GM13977 (cell line): ENCODE measurements at regions not wholly inside any gene's neighbourhood (a gene's known extent, or its start where the extent isn't known, plus 50 kb on each side); places are given as distances from the start of the nearest gene placed in this dataset.

Experiments used
- DNase-seq: peaks from one replicate; pipeline ENCODE4 v3.0.0; 2012; ENCODE audit warnings: low spot score
- CTCF ChIP-seq: IDR thresholded peaks from 2 replicates; pipeline ENCODE4 v1.5.1; 2012; ENCODE audit warnings: mild to moderate bottlenecking, control low read depth; ENCODE audit not compliant: insufficient read depth; ENCODE audit errors: extremely low read depth, missing control alignments
- in situ Hi-C: fragments of 300-500 bp; cut with MboI; formaldehyde crosslinking; loops from one replicate; pipeline ENCODE4 v1.12.0; 2022; ENCODE audit warnings: low sequenced_read_pairs, low pct_unique_long_range_greater_than_20kb, mixed read lengths, inconsistent platforms; ENCODE audit not compliant: unreplicated experiment

GRCh38 chr10:85547460-85548023 is 819.1 kb downstream of the GRID1 start:
- no peak for DNase-seq
- no peak for TF ChIP-seq CTCF
- in situ Hi-C loops, result no loop called here

DNA sequence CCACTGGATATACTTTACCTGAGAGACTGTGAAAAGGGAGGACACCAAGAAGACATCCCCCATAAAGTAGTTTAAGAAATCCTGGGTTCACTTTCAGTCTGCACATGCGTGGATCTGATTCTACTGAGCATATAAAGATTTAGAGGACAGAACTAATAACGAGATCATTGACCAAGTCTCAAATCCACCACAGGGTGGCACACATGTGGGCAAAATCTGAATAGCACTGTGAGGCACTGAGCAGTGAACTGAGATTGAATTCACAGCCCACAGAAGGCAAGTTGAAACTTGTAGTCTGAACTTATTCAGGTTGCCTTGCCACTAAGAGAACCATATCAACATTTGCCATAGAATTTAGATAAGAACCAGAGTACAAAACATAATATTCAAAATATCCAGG is 818.6 kb downstream of the GRID1 start:
- TF ChIP-seq CTCF, result peak; percentile 34
- in situ Hi-C loops, result no loop called here
- peak; percentile 14 for DNase-seq
